ENCODE measurements at regions not wholly inside any gene's neighbourhood (a gene's known extent, or its start where the extent isn't known, plus 50 kb on each side); places are given as distances from the start of the nearest gene placed in this dataset.
"Not testable (repeated sequence)": the region's sequence is repeated elsewhere in the genome, so short reads cannot be mapped to it uniquely, and the experiment has no call there.

GRCh38 chr14:48373981-48374380 is 698.6 kb upstream of the MDGA2 start:
- DNase-seq = no peak

- no peak for DNase-seq
These were observed 675.6 kb upstream of the MDGA2 start for GRCh38 chr14:48350971-48351370.

- no peak for DNase-seq
These were observed 674.3 kb upstream of the MDGA2 start for GRCh38 chr14:48349689-48350088.

GRCh38 chr14:48341069-48341468 is 665.7 kb upstream of the MDGA2 start:
- no peak for DNase-seq

- DNase-seq = no peak
These were observed 658.0 kb upstream of the MDGA2 start for GRCh38 chr14:48333221-48333920.

GRCh38 chr14:48331421-48331820 is 656.0 kb upstream of the MDGA2 start:
- no peak for DNase-seq

DNA sequence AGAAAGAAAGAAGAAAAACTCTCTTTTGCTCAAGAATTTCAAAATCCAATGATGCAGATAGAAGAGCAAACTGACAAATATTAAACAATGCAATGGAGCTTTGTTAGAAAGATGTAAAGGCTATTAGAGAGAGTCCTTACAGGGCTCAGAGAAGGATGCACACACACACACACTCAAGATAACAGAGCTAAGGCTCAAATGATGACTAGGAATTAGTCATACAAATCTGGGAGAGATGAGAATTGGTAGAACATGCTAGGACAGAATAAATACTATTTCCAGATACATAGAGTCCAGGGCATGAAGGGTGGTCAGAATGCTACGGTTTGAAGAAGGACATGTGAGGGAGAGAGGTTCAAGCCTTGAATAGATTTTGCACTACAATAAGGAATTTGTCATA is 650.1 kb upstream of the MDGA2 start:
- no peak for DNase-seq

- DNase-seq = no peak
These were observed 648.3 kb upstream of the MDGA2 start for GRCh38 chr14:48323665-48324064.

DNA sequence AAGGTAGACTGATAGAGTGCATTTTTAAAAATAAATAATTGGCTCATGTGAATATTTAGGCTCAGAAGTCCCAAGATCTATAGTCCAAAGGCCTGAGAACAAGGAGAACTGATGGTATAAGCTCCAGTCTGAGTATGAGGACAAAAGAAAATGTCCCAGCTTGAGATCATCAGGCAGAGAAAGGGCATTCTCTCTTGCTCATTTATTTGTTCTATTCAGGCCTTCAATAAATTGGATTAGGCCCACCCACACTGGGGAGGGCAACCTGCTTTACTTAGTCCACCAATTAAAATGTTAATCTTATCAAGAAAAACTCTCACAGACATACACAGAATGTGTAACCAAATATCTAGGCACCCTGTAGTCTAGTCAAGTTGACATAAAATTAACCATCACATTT is 644.4 kb upstream of the MDGA2 start:
- DNase-seq = no peak

GRCh38 chr14:48304729-48305128 is 629.3 kb upstream of the MDGA2 start:
- no peak for DNase-seq

GRCh38 chr14:48289701-48290100 is 614.3 kb upstream of the MDGA2 start:
- no peak for DNase-seq

- not testable (repeated sequence) for DNase-seq
These were observed 609.8 kb upstream of the MDGA2 start for GRCh38 chr14:48285217-48285616.

GRCh38 chr14:48275301-48275700 is 599.9 kb upstream of the MDGA2 start:
- no peak for DNase-seq

GRCh38 chr14:48274826-48275225 is 599.4 kb upstream of the MDGA2 start:
- DNase-seq = no peak

DNA sequence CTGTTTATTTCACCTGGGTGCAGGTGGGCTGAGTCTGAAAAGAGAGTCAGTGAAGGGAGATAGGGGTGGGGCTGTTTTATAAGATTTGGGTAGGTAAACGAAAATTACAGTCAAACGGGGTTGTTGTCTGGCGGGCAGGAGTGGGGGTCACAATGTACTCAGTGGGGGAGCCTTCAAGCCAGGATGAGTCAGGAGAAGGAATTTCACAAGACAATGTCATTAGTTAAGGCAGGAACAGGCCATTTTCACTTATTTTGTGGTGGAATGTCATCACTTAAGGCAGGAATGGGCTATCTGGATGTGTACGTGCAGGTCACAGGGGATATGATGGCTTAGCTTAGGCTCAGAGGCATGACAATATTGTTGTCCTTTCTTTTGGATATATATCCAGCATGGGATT is 592.5 kb upstream of the MDGA2 start:
- not testable (repeated sequence) for DNase-seq

GRCh38 chr14:48266201-48266600 is 590.8 kb upstream of the MDGA2 start:
- not testable (repeated sequence) for DNase-seq

DNA sequence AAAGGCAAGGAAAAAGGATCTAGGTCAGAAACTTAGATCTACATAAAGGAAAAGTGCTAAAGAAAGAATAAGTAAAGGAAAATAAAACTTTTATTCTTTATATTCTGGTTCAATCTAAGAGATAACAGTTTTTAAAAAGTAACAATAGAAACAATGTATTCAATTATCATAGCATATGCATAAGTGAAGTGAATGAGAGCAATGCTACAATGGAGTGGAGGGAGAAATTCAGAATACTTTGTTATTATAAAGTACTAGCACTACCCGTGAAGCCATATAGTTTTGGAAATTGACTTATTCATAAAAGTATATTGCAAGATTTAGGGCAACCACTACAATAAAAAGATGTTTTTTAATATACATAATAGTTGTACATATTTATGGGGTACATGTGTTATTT is 586.0 kb upstream of the MDGA2 start:
- DNase-seq = no peak

DNA sequence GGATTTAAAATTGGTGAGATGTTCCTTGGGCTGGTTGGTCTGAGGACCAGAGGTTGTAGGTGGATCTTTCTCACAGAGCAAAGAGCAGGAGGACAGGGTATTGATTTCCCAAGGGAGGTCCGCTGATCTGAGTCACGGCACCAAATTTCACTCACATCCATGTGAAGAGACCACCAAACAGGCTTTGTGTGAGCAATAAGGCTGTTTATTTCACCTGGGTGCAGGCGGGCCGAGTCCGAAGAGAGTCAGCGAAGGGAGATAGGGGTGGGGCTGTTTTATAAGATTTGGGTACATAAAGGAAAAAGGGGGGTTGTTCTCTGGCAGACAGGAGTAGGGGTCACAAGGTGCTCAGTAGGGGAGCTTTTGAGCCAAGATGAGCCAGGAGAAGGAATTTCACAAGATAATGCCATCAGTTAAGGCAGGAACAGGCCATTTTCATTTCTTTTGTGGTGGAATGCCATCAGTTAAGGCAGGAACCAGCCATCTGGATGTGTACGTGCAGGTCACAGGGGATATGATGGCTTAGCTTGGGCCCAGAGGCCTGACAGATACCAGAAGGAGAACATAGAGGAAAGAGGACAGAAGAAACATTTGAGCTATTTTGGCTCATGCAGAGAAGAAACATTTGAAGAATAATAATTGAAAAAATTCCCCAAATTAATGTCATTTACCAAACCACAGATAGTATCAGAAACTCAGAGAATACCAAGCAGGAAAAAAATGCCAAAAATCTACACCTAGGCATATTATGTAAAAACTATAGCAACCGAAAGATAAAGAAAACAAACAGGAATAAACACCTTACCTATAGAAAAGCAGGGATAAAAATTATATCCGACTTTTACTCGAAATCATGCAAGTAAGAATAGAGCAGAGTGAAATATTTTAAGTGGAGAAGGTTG is 585.2 kb upstream of the MDGA2 start:
- not testable (repeated sequence) for DNase-seq

- DNase-seq = not testable (repeated sequence)
These were observed 584.5 kb upstream of the MDGA2 start for GRCh38 chr14:48259876-48260275.

GRCh38 chr14:48259232-48259631 is 583.8 kb upstream of the MDGA2 start:
- DNase-seq = not testable (repeated sequence)

- not testable (repeated sequence) for DNase-seq
These were observed 583.3 kb upstream of the MDGA2 start for GRCh38 chr14:48258703-48259102.

GRCh38 chr14:48253020-48253419 is 577.6 kb upstream of the MDGA2 start:
- no peak for DNase-seq

GRCh38 chr14:48251290-48251689 is 575.9 kb upstream of the MDGA2 start:
- DNase-seq = no peak

DNA sequence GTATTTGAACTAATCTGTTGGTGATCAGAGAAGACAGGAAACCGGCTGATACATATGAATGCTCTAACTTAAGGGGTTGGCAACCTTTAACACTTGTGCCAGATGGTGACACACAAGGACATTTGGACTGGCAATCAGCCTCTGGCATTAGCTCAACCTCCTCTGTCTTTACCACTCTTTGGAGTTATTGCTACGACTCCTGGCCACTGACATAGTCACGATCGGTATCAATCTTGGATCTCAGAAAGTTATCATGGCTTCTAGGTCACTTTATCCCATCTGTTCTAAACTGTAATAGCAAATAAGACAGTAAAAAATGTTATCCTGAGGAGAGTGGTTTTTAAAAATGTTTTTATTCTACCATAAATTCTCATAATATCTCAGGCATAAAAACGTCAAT is 575.2 kb upstream of the MDGA2 start:
- peak; percentile 52 to 77 for DNase-seq

All from NCI-H446 (cell line).